Ectodermal cell (in vitro differentiated cells): ENCODE measurements at regions not wholly inside any gene's neighbourhood (a gene's known extent, or its start where the extent isn't known, plus 50 kb on each side); places are given as distances from the start of the nearest gene placed in this dataset.

Experiments used
- H3K27ac ChIP-seq: 2 replicates; pipeline ENCODE4 v1.7.0; 2013; ENCODE audit warnings: mild to moderate bottlenecking, low read depth, low read length; ENCODE audit not compliant: insufficient read depth, poor library complexity, severe bottlenecking
- H3K27me3 ChIP-seq: 2 replicates; pipeline ENCODE4 v1.7.0; 2013; ENCODE audit warnings: mild to moderate bottlenecking, low read length; ENCODE audit not compliant: insufficient read depth, control insufficient read depth, poor library complexity, severe bottlenecking
- H3K36me3 ChIP-seq: one replicate; pipeline ENCODE4 v1.7.0; 2013; ENCODE audit warnings: low read length; ENCODE audit not compliant: control insufficient read depth, insufficient read depth
- H3K4me1 ChIP-seq: one replicate; pipeline ENCODE4 v1.7.0; 2013; ENCODE audit warnings: low read length; ENCODE audit not compliant: control insufficient read depth, insufficient read depth
- H3K4me3 ChIP-seq: 2 replicates; pipeline ENCODE4 v1.7.0; 2013; ENCODE audit warnings: low read depth, low read length, control low read depth; ENCODE audit not compliant: insufficient read depth
- H3K9me3 ChIP-seq: 2 replicates; pipeline ENCODE4 v1.7.0; 2013; ENCODE audit warnings: mild to moderate bottlenecking, low read length, moderate library complexity; ENCODE audit not compliant: control insufficient read depth
- WGBS, 2 experiments: methylation state at CpG; one replicate each; pipeline ENCODE4 v1.1.7; 2013; ENCODE audit warnings: missing lambda C conversion rate in 2 of 2; 5-methylcytosine and 5-hydroxymethylcytosine counted together

- Histone ChIP-seq H3K4me3 (no peak overlapping the region), H3K27ac (no peak overlapping the region), H3K36me3 (no peaks in the 10 kb centered on the region), H3K9me3 (no peaks in the 10 kb centered on the region), H3K4me1 (no peaks in the 10 kb centered on the region), H3K27me3 (no peaks in the 10 kb centered on the region)
Measured at GRCh38 chr4:180372691-180373090, 1870.5 kb upstream of the TENM3 start.

DNA sequence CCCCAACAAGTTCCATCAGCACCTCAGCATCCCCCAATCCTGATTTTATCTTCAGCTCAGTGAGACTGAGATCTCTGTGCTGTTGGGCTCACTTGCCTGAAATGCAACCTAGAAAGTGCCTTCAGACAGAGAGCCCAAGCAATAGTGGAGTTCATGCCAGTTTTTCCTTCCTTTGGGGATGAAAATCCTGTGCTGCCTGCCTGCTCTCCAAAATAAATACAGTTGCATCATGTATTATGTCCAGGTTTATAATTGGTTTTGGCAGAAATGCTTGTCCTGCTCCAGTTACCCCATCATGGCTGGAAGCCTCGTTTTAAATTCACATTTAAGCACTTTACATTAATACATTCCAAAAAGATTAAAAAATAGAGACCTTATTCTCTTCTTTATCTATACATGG lies 1865.5 kb upstream of the TENM3 start:
- no peak overlapping the region for H3K27ac ChIP-seq
- 89 to 100% methylated on average over 1 of the region's 1 CpG for WGBS, 2 experiments
- no peaks in the 10 kb centered on the region for H3K36me3 ChIP-seq
- no peaks in the 10 kb centered on the region for H3K9me3 ChIP-seq
- H3K27me3 ChIP-seq = no peaks in the 10 kb centered on the region
- H3K4me1 ChIP-seq = no peaks in the 10 kb centered on the region
- no peak overlapping the region for H3K4me3 ChIP-seq

GRCh38 chr4:180380733-180381132 lies 1862.5 kb upstream of the TENM3 start:
- Histone ChIP-seq H3K27ac (no peak overlapping the region), H3K27me3 (no peaks in the 10 kb centered on the region), H3K36me3 (no peaks in the 10 kb centered on the region), H3K4me3 (no peak overlapping the region), H3K4me1 (no peaks in the 10 kb centered on the region), H3K9me3 (no peaks in the 10 kb centered on the region)
- 91 to 94% methylated on average over 5 of the region's 5 CpGs for whole genome bisulfite sequencing, 2 experiments

DNA sequence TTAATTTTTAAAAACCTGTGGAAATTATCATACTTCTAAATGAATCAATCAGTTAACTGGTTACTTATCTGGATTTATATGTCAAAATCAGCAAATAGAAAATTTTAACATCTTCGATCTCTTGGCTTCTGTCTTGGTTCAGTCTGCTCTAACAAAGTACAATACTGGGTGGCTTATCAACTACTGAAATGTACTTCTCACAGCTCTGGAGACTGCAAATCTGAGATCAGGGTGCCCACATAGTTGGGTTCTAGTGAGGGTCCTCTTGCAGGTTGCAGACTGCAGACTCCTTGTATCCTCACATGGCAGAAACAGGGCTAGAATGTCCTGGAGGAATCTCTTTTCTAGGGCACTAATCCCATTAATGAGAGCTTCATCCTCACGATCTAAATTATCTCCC lies 1851.6 kb upstream of the TENM3 start:
- WGBS, 2 experiments = 88 to 100% methylated on average over 2 of the region's 2 CpGs
- no peak overlapping the region for H3K4me3 ChIP-seq

DNA sequence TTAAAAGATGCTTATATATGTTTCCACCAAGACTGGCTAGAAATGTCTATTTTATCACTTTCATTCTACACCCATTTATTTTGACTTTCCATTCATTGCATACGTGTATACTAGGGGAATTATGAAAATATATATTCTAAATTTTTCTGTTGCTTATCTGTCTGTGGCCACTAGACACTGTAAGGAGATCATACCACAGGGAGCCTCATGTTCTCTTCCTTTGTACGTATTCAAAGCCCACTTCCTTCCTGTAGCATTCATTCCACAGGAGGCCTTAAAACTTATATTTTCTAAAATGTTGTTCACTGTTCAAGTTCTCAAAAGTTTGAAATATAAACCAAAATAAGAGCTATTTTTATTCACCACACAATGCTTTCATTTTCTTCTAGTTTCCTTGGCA lies 1848.9 kb upstream of the TENM3 start:
- H3K27ac ChIP-seq = no peak overlapping the region
- no peaks in the 10 kb centered on the region for H3K27me3 ChIP-seq
- no peaks in the 10 kb centered on the region for H3K4me1 ChIP-seq
- no peaks in the 10 kb centered on the region for H3K36me3 ChIP-seq
- 92% methylated on average over 1 of the region's 2 CpGs for WGBS, 2 experiments
- no peak overlapping the region for H3K4me3 ChIP-seq
- H3K9me3 ChIP-seq = no peaks in the 10 kb centered on the region

More for the DNA sequence above, 1851.6 kb upstream of the TENM3 start:
- H3K4me1 ChIP-seq = no peaks in the 10 kb centered on the region
- no peaks in the 10 kb centered on the region for H3K9me3 ChIP-seq
- no peaks in the 10 kb centered on the region for H3K27me3 ChIP-seq
- H3K36me3 ChIP-seq = no peaks in the 10 kb centered on the region
- H3K27ac ChIP-seq = no peak overlapping the region

- Histone ChIP-seq H3K36me3 (no peaks in the 10 kb centered on the region), H3K27me3 (no peaks in the 10 kb centered on the region), H3K9me3 (no peaks in the 10 kb centered on the region), H3K4me1 (no peaks in the 10 kb centered on the region), H3K27ac (no peak overlapping the region), H3K4me3 (no peak overlapping the region)
- WGBS, 2 experiments = 92 to 97% methylated on average over 3 of the region's 3 CpGs
Measured at GRCh38 chr4:180394730-180395129, 1848.5 kb upstream of the TENM3 start.

DNA sequence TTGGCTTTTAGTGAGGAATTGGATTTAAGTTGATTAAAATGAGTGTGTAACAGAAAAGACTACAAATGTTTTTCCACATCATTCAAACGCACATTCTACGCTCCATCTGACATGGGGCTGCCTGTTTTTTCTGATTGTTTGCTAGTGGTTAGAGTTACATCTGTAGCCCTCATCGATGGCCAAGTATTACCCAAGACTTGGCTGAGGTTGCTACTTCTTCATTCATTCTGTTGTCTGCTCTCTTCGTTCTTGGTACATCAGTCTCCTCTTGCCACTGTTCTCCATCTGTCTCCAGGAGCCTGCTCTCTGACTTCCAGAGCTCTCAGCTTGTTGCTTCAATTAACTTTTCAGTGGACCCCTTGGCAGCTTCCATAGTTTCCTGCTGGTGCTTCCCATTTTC lies 1844.6 kb upstream of the TENM3 start:
- H3K36me3 ChIP-seq = no peaks in the 10 kb centered on the region
- no peak overlapping the region for H3K27ac ChIP-seq
- H3K27me3 ChIP-seq = no peaks in the 10 kb centered on the region
- H3K9me3 ChIP-seq = no peaks in the 10 kb centered on the region
- 92 to 94% methylated on average over 4 of the region's 4 CpGs for WGBS, 2 experiments
- no peaks in the 10 kb centered on the region for H3K4me1 ChIP-seq
- H3K4me3 ChIP-seq = no peak overlapping the region

DNA sequence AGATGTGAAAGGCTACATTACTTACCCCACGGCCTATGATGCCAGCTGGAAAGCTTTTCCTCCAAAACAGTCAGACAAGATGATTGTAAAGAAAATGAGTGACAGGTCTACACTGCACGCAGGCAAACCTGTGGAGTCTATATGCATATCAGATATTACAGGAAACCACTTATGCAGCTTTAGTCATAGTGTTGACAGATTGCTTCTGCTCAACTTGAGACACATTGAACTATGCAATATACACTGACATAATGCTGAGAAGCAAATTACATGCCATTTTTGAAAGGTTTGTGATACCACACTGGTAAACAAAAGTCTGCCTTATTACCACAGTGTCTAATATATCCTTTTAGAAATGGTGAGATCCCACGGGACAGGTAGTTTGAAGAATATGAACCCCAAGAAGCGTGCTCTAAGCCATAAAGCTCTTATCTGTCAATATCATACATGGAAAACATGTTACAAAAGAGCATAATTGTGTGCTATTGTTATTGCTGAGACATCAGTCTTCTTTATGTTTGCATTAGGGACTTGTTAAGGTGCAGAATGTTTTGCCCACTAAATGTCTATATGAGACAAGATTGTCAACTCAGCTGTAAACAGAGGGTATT lies 1835.8 kb upstream of the TENM3 start:
- H3K9me3 ChIP-seq = no peaks in the 10 kb centered on the region
- H3K27ac ChIP-seq = no peak overlapping the region
- H3K36me3 ChIP-seq = no peaks in the 10 kb centered on the region
- WGBS, 2 experiments = 87 to 91% methylated on average over 4 of the region's 4 CpGs
- no peaks in the 10 kb centered on the region for H3K27me3 ChIP-seq
- H3K4me3 ChIP-seq = no peak overlapping the region
- H3K4me1 ChIP-seq = no peaks in the 10 kb centered on the region

- H3K4me1 ChIP-seq = no peaks in the 10 kb centered on the region
- H3K9me3 ChIP-seq = no peaks in the 10 kb centered on the region
- no peaks in the 10 kb centered on the region for H3K36me3 ChIP-seq
- no peak overlapping the region for H3K4me3 ChIP-seq
- H3K27ac ChIP-seq = no peak overlapping the region
- 77 to 89% methylated on average over 6 of the region's 6 CpGs for WGBS, 2 experiments
- no peaks in the 10 kb centered on the region for H3K27me3 ChIP-seq
Measured at GRCh38 chr4:180418819-180419531, 1824.2 kb upstream of the TENM3 start.

- WGBS, 2 experiments = 92 to 93% methylated on average over 2 to 5 of the region's 5 CpGs
- no peak overlapping the region for H3K27ac ChIP-seq
Measured at GRCh38 chr4:180422989-180423711, 1820.1 kb upstream of the TENM3 start.

More at GRCh38 chr4:180422989-180423711, 1820.1 kb upstream of the TENM3 start:
- Histone ChIP-seq H3K36me3 (no peaks in the 10 kb centered on the region), H3K27me3 (no peaks in the 10 kb centered on the region), H3K4me1 (no peaks in the 10 kb centered on the region), H3K9me3 (no peaks in the 10 kb centered on the region), H3K4me3 (no peak overlapping the region)
